22Rv1 (cell line): ENCODE measurements at regions not wholly inside any gene's neighbourhood (a gene's known extent, or its start where the extent isn't known, plus 50 kb on each side); places are given as distances from the start of the nearest gene placed in this dataset.

Source experiments
- H3K27ac ChIP-seq: fragments of 450-650 bp; 2 replicates; pipeline ENCODE4 v1.5.1; 2017
- ZFX ChIP-seq: fragments of 450-650 bp; IDR thresholded peaks from 2 replicates; pipeline ENCODE4 v1.6.1; 2017; ENCODE audit warnings: antibody characterized with exemption, borderline replicate concordance
- TF ChIP-seq, protein P1 (sequence below): fragments of 450-650 bp; IDR thresholded peaks from 2 replicates; pipeline ENCODE4 v1.5.1; 2017; ENCODE audit warnings: mild to moderate bottlenecking

DNA sequence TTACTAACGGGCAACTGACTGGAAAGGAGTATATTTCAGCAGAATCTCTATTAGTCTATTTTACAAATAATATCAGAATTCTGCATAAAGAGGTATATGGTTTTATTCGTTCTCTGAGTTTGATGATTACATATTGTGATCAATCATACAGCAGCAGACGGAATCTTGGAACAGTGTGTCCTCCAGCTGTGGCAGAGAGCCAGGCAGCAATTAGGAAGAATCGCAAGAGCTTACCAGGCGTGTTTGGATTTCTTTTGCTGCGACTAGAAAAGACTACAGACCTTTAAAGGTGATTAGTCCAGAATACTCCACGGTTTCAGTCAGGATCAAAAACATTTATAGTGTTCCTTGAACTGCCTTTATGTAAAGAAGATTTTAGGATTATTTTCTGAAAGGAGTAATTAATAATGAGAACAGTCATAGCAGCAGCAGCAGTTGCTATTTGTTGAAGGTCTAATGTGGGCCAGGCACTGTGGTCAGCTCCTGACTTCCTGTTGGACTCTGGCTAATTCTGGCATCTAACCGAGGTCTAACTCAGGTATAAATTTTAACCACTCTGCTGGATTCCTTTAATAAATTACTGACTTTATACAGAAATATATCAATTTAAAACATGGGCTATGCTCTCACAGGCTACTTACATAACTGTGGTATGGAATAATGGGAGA lies 225.3 kb upstream of the CXorf66 start:
- H3K27ac ChIP-seq: no peak overlapping the region
- TF ChIP-seq, protein P1, sequence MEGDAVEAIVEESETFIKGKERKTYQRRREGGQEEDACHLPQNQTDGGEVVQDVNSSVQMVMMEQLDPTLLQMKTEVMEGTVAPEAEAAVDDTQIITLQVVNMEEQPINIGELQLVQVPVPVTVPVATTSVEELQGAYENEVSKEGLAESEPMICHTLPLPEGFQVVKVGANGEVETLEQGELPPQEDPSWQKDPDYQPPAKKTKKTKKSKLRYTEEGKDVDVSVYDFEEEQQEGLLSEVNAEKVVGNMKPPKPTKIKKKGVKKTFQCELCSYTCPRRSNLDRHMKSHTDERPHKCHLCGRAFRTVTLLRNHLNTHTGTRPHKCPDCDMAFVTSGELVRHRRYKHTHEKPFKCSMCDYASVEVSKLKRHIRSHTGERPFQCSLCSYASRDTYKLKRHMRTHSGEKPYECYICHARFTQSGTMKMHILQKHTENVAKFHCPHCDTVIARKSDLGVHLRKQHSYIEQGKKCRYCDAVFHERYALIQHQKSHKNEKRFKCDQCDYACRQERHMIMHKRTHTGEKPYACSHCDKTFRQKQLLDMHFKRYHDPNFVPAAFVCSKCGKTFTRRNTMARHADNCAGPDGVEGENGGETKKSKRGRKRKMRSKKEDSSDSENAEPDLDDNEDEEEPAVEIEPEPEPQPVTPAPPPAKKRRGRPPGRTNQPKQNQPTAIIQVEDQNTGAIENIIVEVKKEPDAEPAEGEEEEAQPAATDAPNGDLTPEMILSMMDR: no peak
- no peak for TF ChIP-seq ZFX

GRCh38 chrX:140180585-140180984 lies 215.3 kb upstream of the CXorf66 start:
- no peak overlapping the region for H3K27ac ChIP-seq
- TF ChIP-seq, protein P1: no peak
- TF ChIP-seq ZFX: no peak

DNA sequence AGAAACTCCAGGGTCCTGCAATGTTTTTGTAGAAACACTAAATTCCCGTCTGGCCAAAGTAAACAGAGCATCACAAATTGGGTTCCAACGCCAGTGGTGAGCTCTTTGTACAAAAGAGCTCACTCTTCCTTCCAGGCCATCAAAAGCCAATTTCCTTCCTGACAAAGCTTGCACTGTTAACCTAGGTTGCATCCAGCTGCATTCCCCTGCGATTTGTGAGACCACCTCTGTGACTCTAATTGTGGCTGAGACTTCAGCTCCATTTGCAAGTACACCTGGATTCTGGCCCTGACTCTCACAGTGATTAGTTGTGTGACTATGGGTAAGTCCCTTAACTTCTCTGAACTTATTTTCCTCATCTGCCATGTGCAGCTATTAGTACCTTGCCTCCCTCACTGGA lies 212.5 kb upstream of the CXorf66 start:
- TF ChIP-seq ZFX: no peak
- TF ChIP-seq, protein P1: no peak
- H3K27ac ChIP-seq: no peak overlapping the region

DNA sequence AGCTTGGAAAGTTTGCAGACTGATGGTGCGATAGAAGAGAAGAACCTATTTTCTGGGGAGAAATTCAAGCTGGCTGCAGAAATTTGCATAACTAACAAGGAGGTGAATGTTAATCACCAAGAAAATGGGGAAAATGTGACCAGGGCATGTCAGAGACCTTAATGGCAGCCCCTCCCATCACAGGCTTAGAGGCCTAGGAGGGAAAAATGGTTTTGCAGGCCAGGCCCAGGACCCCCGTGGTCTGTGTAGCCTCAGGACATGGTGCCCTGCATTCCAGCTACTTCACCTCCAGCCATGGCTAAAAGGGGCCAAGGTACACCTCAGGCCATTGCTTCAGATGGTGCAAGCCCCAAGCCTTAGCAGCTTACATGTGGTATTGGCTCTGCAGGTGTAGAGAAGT lies 207.1 kb upstream of the CXorf66 start:
- TF ChIP-seq ZFX: no peak
- H3K27ac ChIP-seq: no peak overlapping the region

- TF ChIP-seq, protein P1: no peak
- no peak for TF ChIP-seq ZFX
- no peak overlapping the region for H3K27ac ChIP-seq
Observed at GRCh38 chrX:140167551-140167950, 202.2 kb upstream of the CXorf66 start.

GRCh38 chrX:140165849-140166248 lies 200.5 kb upstream of the CXorf66 start:
- no peak overlapping the region for H3K27ac ChIP-seq
- no peak for TF ChIP-seq ZFX
- TF ChIP-seq, protein P1: no peak

- H3K27ac ChIP-seq: no peak overlapping the region
- no peak for TF ChIP-seq ZFX
- TF ChIP-seq, protein P1: no peak
Observed at GRCh38 chrX:140164391-140164790, 199.1 kb upstream of the CXorf66 start.
